K562 (cell line): ENCODE measurements at regions not wholly inside any gene's neighbourhood (a gene's known extent, or its start where the extent isn't known, plus 50 kb on each side); places are given as distances from the start of the nearest gene placed in this dataset.

ENCODE experiments used
- ATAC-seq: fragments of 200-7000 bp; cut with Tn5 transposase; 3 replicates; pipeline ENCODE4 v1.9.1; 2020; ENCODE audit warnings: moderate library complexity
- BruUV-seq: library from RNA; stranded (reverse); fragments of 400-500 nt; replicated peaks from 2 replicates; lab custom pipeline; 2021; lab: Mats Ljungman, UMichigan
- CTCF ChIA-PET: fragments of 300-600 bp; formaldehyde crosslinking; extraction: SDS; loops from one replicate; lab custom pipeline; 2021; ENCODE audit warnings: low intra/inter-chr PET ratio; lab: Yijun Ruan, JAX
- POLR2A ChIA-PET: fragments of 300-600, 350-650 bp; sonication (Branson Sonifier 250); formaldehyde crosslinking; extraction: SDS; loops from one replicate; lab custom pipeline; 2021; ENCODE audit warnings: antibody characterized with exemption, inconsistent platforms; lab: Yijun Ruan, JAX
- DNase-seq, 4 experiments: peaks; one replicate each; pipeline versions ENCODE4 v3.0.0 to v3.0.0-alpha.2; 2011 to 2018; ENCODE audit warnings: low spot score in 3 of 4, mixed read lengths in 3 of 4; ENCODE audit errors: extremely low read depth in 1 of 4
- FAIRE-seq: peaks from 2 replicates; lab custom pipeline; 2011; peaks lifted over from hg19 to GRCh38; lab: Jason Lieb, UNC
- H2AFZ ChIP-seq: 2 replicates; pipeline ENCODE4 v1.6.0; 2011; ENCODE audit warnings: low read depth, low read length, control low read depth, inconsistent platforms
- H3K27ac ChIP-seq: fragments of 200-600 bp; 3 replicates; pipeline ENCODE4 v1.8.0; 2011; ENCODE audit warnings: low read depth, mild to moderate bottlenecking, control low read depth, inconsistent platforms, low read length, moderate library complexity, mixed read lengths; ENCODE audit errors: extremely low read depth
- H3K27me3 ChIP-seq, 2 experiments: fragments of 300-600 bp in 1 of 2; 2 replicates in 1 of 2; 3 replicates in 1 of 2; pipeline versions ENCODE4 v1.6.0 to v1.8.0; 2011; ENCODE audit warnings: inconsistent platforms in 2 of 2, low read length in 2 of 2, mild to moderate bottlenecking in 1 of 2, mixed read lengths in 1 of 2, moderate library complexity in 1 of 2; ENCODE audit not compliant: control insufficient read depth in 2 of 2, insufficient read depth in 2 of 2
- H3K36me3 ChIP-seq: fragments of 300-600 bp; 3 replicates; pipeline ENCODE4 v1.8.0; 2011; ENCODE audit warnings: mild to moderate bottlenecking, low read length, inconsistent platforms; ENCODE audit not compliant: control insufficient read depth, insufficient read depth
- H3K4me1 ChIP-seq, 2 experiments: fragments of 200-600 bp in 1 of 2; replicated peaks in 1 of 2; 2 replicates in 1 of 2; 3 replicates in 1 of 2; pipeline versions ENCODE4 v1.5.1 to v1.8.0; 2011; ENCODE audit warnings: inconsistent platforms in 2 of 2, low read length in 2 of 2, mild to moderate bottlenecking in 1 of 2, mixed read lengths in 1 of 2, moderate library complexity in 1 of 2; ENCODE audit not compliant: control insufficient read depth in 2 of 2, insufficient read depth in 2 of 2
- H3K4me2 ChIP-seq: 2 replicates; pipeline ENCODE4 v1.6.1; 2011; ENCODE audit warnings: low read length, control low read depth, inconsistent platforms, mixed read lengths; ENCODE audit not compliant: insufficient read depth
- H3K4me3 ChIP-seq: fragments of 200-600 bp; sonication (generic), shearing (Covaris generic); 2 replicates; pipeline ENCODE4 v1.5.1; 2016; ENCODE audit warnings: control low read depth, inconsistent platforms
- H3K79me2 ChIP-seq: fragments of 200-600 bp; 3 replicates; pipeline ENCODE4 v1.8.0; 2011; ENCODE audit warnings: low read length, inconsistent platforms; ENCODE audit not compliant: control insufficient read depth, insufficient read depth
- H3K9ac ChIP-seq, 2 experiments: 2 replicates each; pipeline versions ENCODE4 v1.6.0 to v1.6.1; 2011; ENCODE audit warnings: low read depth in 2 of 2, low read length in 2 of 2, control low read depth in 1 of 2, inconsistent platforms in 1 of 2, mild to moderate bottlenecking in 1 of 2, mixed read lengths in 1 of 2; ENCODE audit not compliant: insufficient read depth in 1 of 2
- H3K9me1 ChIP-seq: one replicate; pipeline ENCODE4 v1.6.0; 2011; ENCODE audit warnings: inconsistent platforms, mild to moderate bottlenecking, low read length, moderate library complexity; ENCODE audit not compliant: control insufficient read depth, insufficient read depth
- H3K9me3 ChIP-seq: replicated peaks from 2 replicates; pipeline ENCODE4 v1.5.1; 2011; ENCODE audit warnings: low read depth, low read length, inconsistent platforms; ENCODE audit not compliant: control insufficient read depth, insufficient read depth
- H4K20me1 ChIP-seq: replicated peaks from 2 replicates; pipeline ENCODE4 v1.6.1; 2011; ENCODE audit warnings: low read length, inconsistent platforms, mixed read lengths; ENCODE audit not compliant: control insufficient read depth, insufficient read depth
- BCOR ChIP-seq: fragments of 450-650 bp; IDR thresholded peaks from 2 replicates; pipeline ENCODE4 v1.6.1; 2016
- CBX8 ChIP-seq: fragments of 200-600 bp; sonication (generic); IDR thresholded peaks from 2 replicates; pipeline ENCODE4 v1.6.1; 2012; ENCODE audit warnings: borderline replicate concordance, mixed run types, low read depth, mild to moderate bottlenecking, moderate library complexity, mixed read lengths, low read length, control low read depth, inconsistent platforms; ENCODE audit not compliant: poor library complexity, severe bottlenecking; ENCODE audit errors: extremely low read depth
- CREM ChIP-seq: IDR thresholded peaks from 2 replicates; pipeline ENCODE4 v1.6.1; 2014; ENCODE audit warnings: antibody characterized with exemption, low read depth
- EGR1 ChIP-seq: fragments of 450-650 bp; conservative IDR thresholded peaks from 2 replicates; pipeline ENCODE4 v1.6.1; 2017; ENCODE audit warnings: mild to moderate bottlenecking
- ETV1 ChIP-seq: fragments of 450-650 bp; conservative IDR thresholded peaks from 2 replicates; pipeline ENCODE4 v1.6.1; 2016; ENCODE audit warnings: missing genetic modification characterization, control low read depth, low read depth, missing compliant biosample characterization
- ETV6 ChIP-seq, 3 experiments: fragments of 150-350 bp in 1 of 3; sonication (generic) in 1 of 3; formaldehyde crosslinking in 1 of 3; IDR thresholded peaks; 2 replicates each; pipeline versions ENCODE4 v1.6.1 to v1.8.0; 2014 to 2022; ENCODE audit warnings: borderline replicate concordance in 2 of 3, low read depth in 2 of 3, antibody characterized with exemption in 1 of 3, low read length in 1 of 3, mild to moderate bottlenecking in 1 of 3, missing genetic modification reagents in 1 of 3
- EZH2 ChIP-seq: IDR thresholded peaks from 2 replicates; pipeline ENCODE4 v1.6.1; 2012; ENCODE audit warnings: low read depth, mild to moderate bottlenecking, inconsistent platforms, low read length, borderline replicate concordance
- FOXA3 ChIP-seq, 2 experiments: fragments of 450-650 bp in 1 of 2; sonication (generic) in 1 of 2; formaldehyde crosslinking; IDR thresholded peaks in 1 of 2; conservative IDR thresholded peaks in 1 of 2; 2 replicates each; pipeline versions ENCODE4 v1.4.0 to v1.8.0; 2020 to 2022; ENCODE audit warnings: mild to moderate bottlenecking in 2 of 2, missing genetic modification reagents in 1 of 2
- FOXK1 ChIP-seq: sonication (generic); formaldehyde crosslinking; IDR thresholded peaks from 2 replicates; pipeline ENCODE4 v1.8.0; 2022; ENCODE audit warnings: missing genetic modification reagents, mild to moderate bottlenecking, borderline replicate concordance
- GATAD2A ChIP-seq: fragments of 450-650 bp; IDR thresholded peaks from 2 replicates; pipeline ENCODE4 v1.6.1; 2017
- KDM1A ChIP-seq, 2 experiments: fragments of 450-650 bp; IDR thresholded peaks; 2 replicates each; pipeline ENCODE4 v1.6.1; 2016; ENCODE audit warnings: mild to moderate bottlenecking in 2 of 2
- KLF6 ChIP-seq: fragments of 250-450 bp; sonication (Bioruptor Pico); IDR thresholded peaks from 2 replicates; pipeline ENCODE4 v1.4.0; 2020; ENCODE audit warnings: mild to moderate bottlenecking, moderate library complexity, borderline replicate concordance
- SAFB2 ChIP-seq: fragments of 200-400 bp; formaldehyde crosslinking; IDR thresholded peaks from 2 replicates; pipeline ENCODE4 v1.6.1; 2018; ENCODE audit warnings: borderline replicate concordance, low read length, low read depth, moderate library complexity; ENCODE audit not compliant: severe bottlenecking
- SMAD2 ChIP-seq: fragments of 150-350 bp; IDR thresholded peaks from 2 replicates; pipeline ENCODE4 v1.6.1; 2014; ENCODE audit warnings: low read depth, mild to moderate bottlenecking, low read length
- TAF7 ChIP-seq: fragments of 450-650 bp; IDR thresholded peaks from 2 replicates; pipeline ENCODE4 v1.6.1; 2016; ENCODE audit warnings: missing genetic modification characterization, missing compliant biosample characterization
- ZNF253 ChIP-seq: fragments of 250-450 bp; sonication (Bioruptor Pico); conservative IDR thresholded peaks from 2 replicates; pipeline ENCODE4 v1.6.1; 2021; ENCODE audit warnings: mild to moderate bottlenecking
- ZNF316 ChIP-seq: fragments of 450-650 bp; IDR thresholded peaks from 2 replicates; pipeline ENCODE4 v1.6.1; 2016
- ZNF583 ChIP-seq: fragments of 250-450 bp; sonication (Bioruptor Pico); IDR thresholded peaks from 2 replicates; pipeline ENCODE4 v1.4.0; 2020
- WGBS: fragments of 100-300 bp; shearing (Covaris generic); methylation state at CpG from one replicate; pipeline ENCODE4 v1.1.6; 2016; ENCODE audit warnings: low coverage, mixed read lengths; ENCODE audit not compliant: insufficient coverage; ENCODE audit errors: missing lambda C conversion rate; 5-methylcytosine and 5-hydroxymethylcytosine counted together
- in situ Hi-C: fragments of 300-500 bp; cut with MboI; formaldehyde crosslinking; loops from 4 replicates; pipeline ENCODE4 v1.15.0; 2018; ENCODE audit warnings: inconsistent platforms, mixed read lengths
- intact Hi-C: fragments of 100-400 bp; cut with micrococcal nuclease; formaldehyde crosslinking; loops from 2 replicates; pipeline ENCODE4 v1.14.2; 2022

DNA sequence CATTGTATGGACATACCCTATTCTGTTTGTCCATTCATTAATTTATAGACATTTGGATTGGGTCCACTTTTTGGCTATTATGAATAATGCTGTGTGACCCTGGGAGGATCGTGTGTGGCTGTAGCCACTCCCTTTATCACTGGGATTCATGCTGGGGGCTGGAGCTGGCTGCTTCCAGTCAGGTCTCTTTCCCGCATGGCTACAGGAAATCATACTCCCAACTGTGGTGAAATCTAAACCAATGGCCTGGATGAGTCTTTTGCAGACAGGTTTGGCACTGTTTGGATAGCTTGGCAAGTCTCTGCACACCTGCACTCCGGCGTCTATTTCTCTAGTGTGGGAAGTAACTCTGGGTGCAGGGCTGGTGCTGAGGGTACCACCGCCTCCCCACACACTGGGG is 80.4 kb downstream of the RIN2 start:
- Histone ChIP-seq H3K36me3 (no peaks in the 10 kb centered on the region), H3K9ac (no peak overlapping the region), H2AFZ (no peak overlapping the region), H3K4me2 (no peak overlapping the region), H3K4me3 (no peak overlapping the region), H3K9me3 (no peaks in the 10 kb centered on the region), H4K20me1 (no peaks in the 10 kb centered on the region), H3K9me1 (no peaks in the 10 kb centered on the region), H3K27me3 (no peaks in the 10 kb centered on the region), H3K79me2 (no peaks in the 10 kb centered on the region), H3K27ac (no peak overlapping the region), H3K4me1 (no peaks in the 10 kb centered on the region)
- intact Hi-C loops = no loop called here
- in situ Hi-C loops = no loop called here
- ATAC-seq = no peak
- no peak for FAIRE-seq
- CTCF ChIA-PET = no interaction called here
- BruUV-seq = no TSS peak
- WGBS = 0% methylated on average over 4 of the region's 5 CpGs
- POLR2A ChIA-PET = no interaction called here
- no peak for DNase-seq
- TF ChIP-seq ZNF316 (no peak), GATAD2A (no peak), CREM (no peak), EZH2 (no peak), BCOR (no peak), KDM1A (IDR thresholded peaks at IDR 0.05) (no peak), KLF6 (CRISPR knock-in tag) (no peak), ETV6 (IDR thresholded peaks at IDR 0.05; ENCODE audit: borderline replicate concordance in 1 of 2, low read depth in 2 of 2, low read length in 1 of 2) (no peak), ETV6 (CRISPR knock-in tag; IDR thresholded peaks at IDR 0.05; ENCODE audit: borderline replicate concordance) (no peak), EGR1 (no peak), ETV1 (tag) (no peak), FOXA3 (CRISPR knock-in tag; conservative IDR thresholded peaks at IDR 0.05 in 1 of 2, IDR thresholded peaks at IDR 0.05 in 1 of 2) (no peak), ZNF583 (CRISPR knock-in tag) (no peak), TAF7 (tag) (no peak), CBX8 (no peak), SMAD2 (no peak), ZNF253 (CRISPR knock-in tag) (no peak), SAFB2 (no peak), FOXK1 (CRISPR knock-in tag) (no peak)
